Gastroesophageal sphincter (tissue), 4 donors: ENCODE measurements at regions not wholly inside any gene's neighbourhood (a gene's known extent, or its start where the extent isn't known, plus 50 kb on each side); places are given as distances from the start of the nearest gene placed in this dataset.
A peak's percentile ranks its signal among the peaks of the same experiment; 100 is the strongest.

ENCODE experiments used
- ATAC-seq: fragments of 150-250 bp; one replicate; pipeline ENCODE4 v1.9.1; 2016; ENCODE audit warnings: mild to moderate bottlenecking, moderate library complexity
- H3K27ac ChIP-seq, 4 donors: fragments of 200-600 bp; sonication (generic) in 3 of 4; 1 replicate in 3 of 4; 2 replicates in 1 of 4; pipeline ENCODE4 v1.5.1; 2016 to 2019
- H3K27me3 ChIP-seq: fragments of 200-600 bp; sonication (generic); one replicate; pipeline ENCODE4 v1.5.1; 2019
- H3K36me3 ChIP-seq, 2 donors: fragments of 200-600 bp; sonication (generic); one replicate each; pipeline ENCODE4 v1.5.1; 2019; ENCODE audit warnings: control low read depth in 1 of 2
- H3K4me1 ChIP-seq, 3 donors: fragments of 200-600 bp; sonication (generic); 1 replicate in 2 of 3; 2 replicates in 1 of 3; pipeline ENCODE4 v1.5.1; 2016 to 2019; ENCODE audit warnings: control low read depth in 2 of 3
- H3K4me3 ChIP-seq, 2 donors: fragments of 200-600 bp; sonication (generic); one replicate each; pipeline ENCODE4 v1.5.1; 2019; ENCODE audit warnings: mild to moderate bottlenecking in 1 of 2, moderate library complexity in 1 of 2
- H3K9me3 ChIP-seq, 3 donors: fragments of 200-600 bp; sonication (generic); one replicate each; pipeline ENCODE4 v1.5.1; 2017 to 2019; ENCODE audit warnings: control low read depth in 2 of 3
- EP300 ChIP-seq: sonication (generic); formaldehyde crosslinking; IDR thresholded peaks from one replicate; pipeline ENCODE4 v1.6.1; 2017; ENCODE audit warnings: antibody characterized with exemption, mild to moderate bottlenecking
- POLR2A ChIP-seq, 2 donors: fragments of 450-650 bp; IDR thresholded peaks; one replicate each; pipeline ENCODE4 v1.6.1; 2017; ENCODE audit warnings: antibody characterized with exemption in 2 of 2, mild to moderate bottlenecking in 2 of 2, moderate library complexity in 1 of 2
- POLR2AphosphoS5 ChIP-seq: sonication (generic); formaldehyde crosslinking; IDR thresholded peaks from one replicate; pipeline ENCODE4 v1.6.1; 2017; ENCODE audit warnings: antibody characterized with exemption
- WGBS, 2 donors: methylation state at CpG; one replicate each; pipeline ENCODE4 v1.1.5; 2018; ENCODE audit warnings: low coverage in 1 of 2; 5-methylcytosine and 5-hydroxymethylcytosine counted together
- TF ChIP-seq, protein P1 (sequence below), 4 experiments: fragments of 200-600 bp in 2 of 4; fragments of 450-650 bp in 2 of 4; sonication (generic) in 1 of 4; IDR thresholded peaks; one replicate each; pipeline ENCODE4 v1.5.1; 2017 to 2019; ENCODE audit warnings: antibody characterized with exemption in 4 of 4, mild to moderate bottlenecking in 2 of 4, moderate library complexity in 2 of 4

DNA sequence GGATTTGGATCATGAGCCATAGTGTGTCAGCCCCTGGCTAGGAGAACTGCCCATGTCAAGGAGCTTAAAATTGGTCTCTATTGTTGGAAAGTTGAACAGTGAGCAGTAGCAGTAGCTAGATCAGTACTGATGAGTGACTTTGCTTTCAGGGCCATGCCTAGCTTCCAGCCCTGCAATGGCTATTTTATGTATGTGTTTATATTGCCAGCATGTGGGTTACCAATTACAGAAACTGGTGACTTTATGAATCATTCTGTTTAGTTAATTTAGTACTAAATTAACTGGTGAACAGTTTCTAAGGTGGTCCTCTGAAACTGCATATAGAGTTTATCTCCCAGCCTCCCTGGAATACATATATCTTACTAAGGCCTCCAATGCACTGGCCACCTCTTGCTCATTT is 908.1 kb upstream of the ALCAM start:
- H3K36me3 ChIP-seq = no peaks in the 10 kb centered on the region
- no peak for TF ChIP-seq POLR2A (IDR thresholded peaks at IDR 0.05)
- TF ChIP-seq EP300 = no peak
- TF ChIP-seq, protein P1, sequence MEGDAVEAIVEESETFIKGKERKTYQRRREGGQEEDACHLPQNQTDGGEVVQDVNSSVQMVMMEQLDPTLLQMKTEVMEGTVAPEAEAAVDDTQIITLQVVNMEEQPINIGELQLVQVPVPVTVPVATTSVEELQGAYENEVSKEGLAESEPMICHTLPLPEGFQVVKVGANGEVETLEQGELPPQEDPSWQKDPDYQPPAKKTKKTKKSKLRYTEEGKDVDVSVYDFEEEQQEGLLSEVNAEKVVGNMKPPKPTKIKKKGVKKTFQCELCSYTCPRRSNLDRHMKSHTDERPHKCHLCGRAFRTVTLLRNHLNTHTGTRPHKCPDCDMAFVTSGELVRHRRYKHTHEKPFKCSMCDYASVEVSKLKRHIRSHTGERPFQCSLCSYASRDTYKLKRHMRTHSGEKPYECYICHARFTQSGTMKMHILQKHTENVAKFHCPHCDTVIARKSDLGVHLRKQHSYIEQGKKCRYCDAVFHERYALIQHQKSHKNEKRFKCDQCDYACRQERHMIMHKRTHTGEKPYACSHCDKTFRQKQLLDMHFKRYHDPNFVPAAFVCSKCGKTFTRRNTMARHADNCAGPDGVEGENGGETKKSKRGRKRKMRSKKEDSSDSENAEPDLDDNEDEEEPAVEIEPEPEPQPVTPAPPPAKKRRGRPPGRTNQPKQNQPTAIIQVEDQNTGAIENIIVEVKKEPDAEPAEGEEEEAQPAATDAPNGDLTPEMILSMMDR (IDR thresholded peaks at IDR 0.05) = no peak
- no peak for ATAC-seq

GRCh38 chr3:104460477-104461406 is 906.0 kb upstream of the ALCAM start:
- ATAC-seq = no peak
- Histone ChIP-seq H3K36me3 (no peaks in the 10 kb centered on the region), H3K9me3 (peaks cover 0 to 4% (median 0%) of the 10 kb centered on the region in 3 donors), H3K27me3 (no peaks in the 10 kb centered on the region), H3K4me3 (no peak overlapping the region), H3K4me1 (peaks cover 0 to 5% (median 0%) of the 10 kb centered on the region in 3 donors), H3K27ac (no peak overlapping the region)
- TF ChIP-seq, protein P1 (IDR thresholded peaks at IDR 0.05) = peak in 3 of 4 experiments; percentile 8 to 26 (median 9)
- no peak for TF ChIP-seq EP300
- 22 to 71% methylated on average over 1 of the region's 1 CpG for WGBS, 2 donors

More for the DNA sequence above, 908.1 kb upstream of the ALCAM start:
- Histone ChIP-seq H3K27ac (no peak overlapping the region), H3K27me3 (no peaks in the 10 kb centered on the region), H3K4me3 (no peak overlapping the region), H3K9me3 (no peaks in the 10 kb centered on the region), H3K4me1 (peaks cover 0 to 5% (median 0%) of the 10 kb centered on the region in 3 donors)

DNA sequence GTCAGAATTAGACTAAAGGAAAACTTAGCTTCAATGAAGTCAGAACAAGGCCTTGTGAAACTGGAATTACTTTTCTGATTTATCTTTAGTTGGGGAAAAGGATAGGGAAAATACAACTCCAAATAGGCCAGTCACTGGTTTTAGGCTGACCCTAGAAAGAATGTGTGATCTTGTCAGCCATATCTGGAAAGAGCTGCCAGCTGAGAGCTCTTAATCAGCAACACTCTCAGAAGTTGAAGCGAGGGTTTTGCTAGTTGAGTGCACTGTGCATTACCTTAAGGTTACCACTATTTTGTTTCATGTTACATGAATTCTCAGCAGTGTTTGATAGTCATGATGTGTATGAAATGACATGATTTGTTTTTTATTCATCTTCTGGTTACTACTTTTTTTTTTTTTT is 905.3 kb upstream of the ALCAM start:
- Histone ChIP-seq H3K36me3 (no peaks in the 10 kb centered on the region), H3K4me3 (no peak overlapping the region), H3K4me1 (peaks cover 0 to 5% (median 0%) of the 10 kb centered on the region in 3 donors), H3K27me3 (no peaks in the 10 kb centered on the region), H3K9me3 (peaks cover 0 to 10% (median 0%) of the 10 kb centered on the region in 3 donors), H3K27ac (no peak overlapping the region)
- 67 to 83% methylated on average over 1 of the region's 1 CpG for WGBS, 2 donors
- TF ChIP-seq POLR2AphosphoS5 = no peak
- TF ChIP-seq EP300 = no peak
- TF ChIP-seq, protein P1 (IDR thresholded peaks at IDR 0.05) = no peak
- no peak for TF ChIP-seq POLR2A (IDR thresholded peaks at IDR 0.05)
- no peak for ATAC-seq

- Histone ChIP-seq H3K4me3 (no peak overlapping the region), H3K27ac (no peak overlapping the region), H3K36me3 (no peaks in the 10 kb centered on the region), H3K27me3 (no peaks in the 10 kb centered on the region), H3K9me3 (peaks cover 0 to 29% (median 3%) of the 10 kb centered on the region in 3 donors), H3K4me1 (no peaks in the 10 kb centered on the region)
- no peak for ATAC-seq
- TF ChIP-seq POLR2A (IDR thresholded peaks at IDR 0.05) (no peak), POLR2AphosphoS5 (no peak)
- TF ChIP-seq, protein P1 (IDR thresholded peaks at IDR 0.05) = no peak
- WGBS, 2 donors = 55 to 77% methylated on average over 3 of the region's 3 CpGs
These were observed 894.5 kb upstream of the ALCAM start for GRCh38 chr3:104472221-104472620.

GRCh38 chr3:104474011-104474410 is 892.7 kb upstream of the ALCAM start:
- no peak for ATAC-seq
- Histone ChIP-seq H3K27me3 (no peaks in the 10 kb centered on the region), H3K4me3 (no peak overlapping the region), H3K9me3 (peaks cover 0 to 29% (median 3%) of the 10 kb centered on the region in 3 donors), H3K4me1 (no peaks in the 10 kb centered on the region), H3K36me3 (no peaks in the 10 kb centered on the region), H3K27ac (no peak overlapping the region)
- TF ChIP-seq POLR2A (IDR thresholded peaks at IDR 0.05) = no peak
- 83 to 92% methylated on average over 1 of the region's 1 CpG for WGBS, 2 donors
